HL-60/S4 treated with retinoic acid at 250 ng/mL for 4 days and 3 days (cell line): ENCODE measurements at regions not wholly inside any gene's neighbourhood (a gene's known extent, or its start where the extent isn't known, plus 50 kb on each side); places are given as distances from the start of the nearest gene placed in this dataset.

Source experiments
- in situ Hi-C: fragments of 300-500 bp; cut with MboI; formaldehyde crosslinking; loops from 2 replicates; pipeline ENCODE4 v1.7.0; 2022; ENCODE audit warnings: low sequenced_read_pairs

GRCh38 chr5:126093718-126094117, 329.5 kb upstream of the GRAMD2B start:
- in situ Hi-C loops: no loop called here

GRCh38 chr5:126094991-126095390, 328.2 kb upstream of the GRAMD2B start:
- in situ Hi-C loops: no loop called here

- in situ Hi-C loops: no loop called here
Observed at GRCh38 chr5:126096442-126097006, 326.7 kb upstream of the GRAMD2B start.

- in situ Hi-C loops: no loop called here
Observed at GRCh38 chr5:126097876-126098275, 325.3 kb upstream of the GRAMD2B start.

GRCh38 chr5:126098330-126099017, 324.7 kb upstream of the GRAMD2B start:
- in situ Hi-C loops: no loop called here

GRCh38 chr5:126099077-126099476, 324.1 kb upstream of the GRAMD2B start:
- in situ Hi-C loops: no loop called here

- in situ Hi-C loops: no loop called here
Observed at GRCh38 chr5:126100767-126101166, 322.4 kb upstream of the GRAMD2B start.

- in situ Hi-C loops: no loop called here
Observed at GRCh38 chr5:126101901-126102300, 321.3 kb upstream of the GRAMD2B start.

GRCh38 chr5:126103050-126103449, 320.2 kb upstream of the GRAMD2B start:
- in situ Hi-C loops: no loop called here

GRCh38 chr5:126103868-126104267, 319.3 kb upstream of the GRAMD2B start:
- in situ Hi-C loops: no loop called here

GRCh38 chr5:126104341-126104740, 318.9 kb upstream of the GRAMD2B start:
- in situ Hi-C loops: no loop called here

- in situ Hi-C loops: no loop called here
Observed at GRCh38 chr5:126104951-126105350, 318.3 kb upstream of the GRAMD2B start.

- in situ Hi-C loops: no loop called here
Observed at GRCh38 chr5:126106029-126106428, 317.2 kb upstream of the GRAMD2B start.

GRCh38 chr5:126107381-126107780, 315.8 kb upstream of the GRAMD2B start:
- in situ Hi-C loops: no loop called here

- in situ Hi-C loops: no loop called here
Observed at GRCh38 chr5:126108470-126108869, 314.7 kb upstream of the GRAMD2B start.

GRCh38 chr5:126115059-126115629, 308.1 kb upstream of the GRAMD2B start:
- in situ Hi-C loops: no loop called here

- in situ Hi-C loops: no loop called here
Observed at GRCh38 chr5:126117044-126117443, 306.2 kb upstream of the GRAMD2B start.

GRCh38 chr5:126119887-126120442, 303.2 kb upstream of the GRAMD2B start:
- in situ Hi-C loops: no loop called here

GRCh38 chr5:126120939-126121338, 302.3 kb upstream of the GRAMD2B start:
- in situ Hi-C loops: no loop called here

- in situ Hi-C loops: no loop called here
Observed at GRCh38 chr5:126122942-126123341, 300.3 kb upstream of the GRAMD2B start.

GRCh38 chr5:126124706-126125345, 298.4 kb upstream of the GRAMD2B start:
- in situ Hi-C loops: no loop called here

- in situ Hi-C loops: no loop called here
Observed at GRCh38 chr5:126125407-126125806, 297.8 kb upstream of the GRAMD2B start.
